ENCODE measurements at regions not wholly inside any gene's neighbourhood (a gene's known extent, or its start where the extent isn't known, plus 50 kb on each side); places are given as distances from the start of the nearest gene placed in this dataset.

- Histone ChIP-seq H3K4me3 (no peak overlapping the region), H3K27ac (replicated peaks) (no peak overlapping the region), H3K9me3 (replicated peaks) (no peaks in the 10 kb centered on the region), H3K36me3 (no peaks in the 10 kb centered on the region), H3K27me3 (ENCODE audit: low read depth) (no peaks in the 10 kb centered on the region), H3K4me1 (no peaks in the 10 kb centered on the region)
- intact Hi-C loops (cut with micrococcal nuclease), result no loop called here
- TF ChIP-seq CTCF (IDR thresholded peaks at IDR 0.05; ENCODE audit: borderline replicate concordance), result no peak
- no peak for DNase-seq
These were observed 127.1 kb upstream of the CCNH start for GRCh38 chr5:87539839-87540238.

GRCh38 chr5:87536365-87536764 lies 123.6 kb upstream of the CCNH start:
- Histone ChIP-seq H3K36me3 (no peaks in the 10 kb centered on the region), H3K4me3 (no peak overlapping the region), H3K9me3 (replicated peaks) (no peaks in the 10 kb centered on the region), H3K27ac (replicated peaks) (no peak overlapping the region), H3K4me1 (no peaks in the 10 kb centered on the region), H3K27me3 (ENCODE audit: low read depth) (no peaks in the 10 kb centered on the region)
- no peak for TF ChIP-seq CTCF (IDR thresholded peaks at IDR 0.05; ENCODE audit: borderline replicate concordance)
- intact Hi-C loops (cut with micrococcal nuclease), result no loop called here
- DNase-seq, result no peak

- Histone ChIP-seq H3K4me1 (no peaks in the 10 kb centered on the region), H3K4me3 (no peak overlapping the region), H3K36me3 (no peaks in the 10 kb centered on the region), H3K27ac (replicated peaks) (no peak overlapping the region), H3K9me3 (replicated peaks) (no peaks in the 10 kb centered on the region), H3K27me3 (ENCODE audit: low read depth) (no peaks in the 10 kb centered on the region)
- intact Hi-C loops (cut with micrococcal nuclease), result no loop called here
- DNase-seq, result no peak
- no peak for TF ChIP-seq CTCF (IDR thresholded peaks at IDR 0.05; ENCODE audit: borderline replicate concordance)
These were observed 123.0 kb upstream of the CCNH start for GRCh38 chr5:87535706-87536105.

- H3K27ac ChIP-seq (replicated peaks), result no peak overlapping the region
These were observed 116.9 kb upstream of the CCNH start for GRCh38 chr5:87529486-87530076.

GRCh38 chr5:87526131-87526530 lies 113.4 kb upstream of the CCNH start:
- Histone ChIP-seq H3K27ac (replicated peaks) (no peak overlapping the region), H3K27me3 (ENCODE audit: low read depth) (no peaks in the 10 kb centered on the region), H3K36me3 (no peaks in the 10 kb centered on the region), H3K4me1 (no peaks in the 10 kb centered on the region), H3K9me3 (replicated peaks) (peaks cover 7% of the 10 kb centered on the region), H3K4me3 (no peak overlapping the region)
- no peak for DNase-seq
- TF ChIP-seq CTCF (IDR thresholded peaks at IDR 0.05; ENCODE audit: borderline replicate concordance), result no peak
- intact Hi-C loops (cut with micrococcal nuclease), result no loop called here

More at GRCh38 chr5:87529486-87530076, 116.9 kb upstream of the CCNH start:
- no peak for DNase-seq
- no peak for TF ChIP-seq CTCF (IDR thresholded peaks at IDR 0.05; ENCODE audit: borderline replicate concordance)
- no peaks in the 10 kb centered on the region for H3K27me3 ChIP-seq (ENCODE audit: low read depth)
- H3K36me3 ChIP-seq, result no peaks in the 10 kb centered on the region
- intact Hi-C loops (cut with micrococcal nuclease), result no loop called here
- no peaks in the 10 kb centered on the region for H3K9me3 ChIP-seq (replicated peaks)
- H3K4me1 ChIP-seq, result no peaks in the 10 kb centered on the region
- no peak overlapping the region for H3K4me3 ChIP-seq

Data from left ventricle myocardium inferior (tissue), 1 donor.